Liver (tissue), 3 donors: ENCODE measurements at regions not wholly inside any gene's neighbourhood (a gene's known extent, or its start where the extent isn't known, plus 50 kb on each side); places are given as distances from the start of the nearest gene placed in this dataset.
"Not testable (repeated sequence)": the region's sequence is repeated elsewhere in the genome, so short reads cannot be mapped to it uniquely, and the experiment has no call there.

Source experiments
- EGR1 ChIP-seq, 2 donors: IDR thresholded peaks; 2 replicates each; pipeline ENCODE4 v1.6.1; 2016 to 2018; ENCODE audit warnings: antibody characterized with exemption in 2 of 2, low read depth in 2 of 2
- HNF4G ChIP-seq: IDR thresholded peaks from 2 replicates; pipeline ENCODE4 v1.6.1; 2016; ENCODE audit warnings: antibody characterized with exemption
- REST ChIP-seq: IDR thresholded peaks from 2 replicates; pipeline ENCODE4 v1.6.1; 2016; ENCODE audit warnings: antibody characterized with exemption, mild to moderate bottlenecking
- TF ChIP-seq, protein P1 (sequence below): fragments of 150-350 bp; IDR thresholded peaks from 2 replicates; pipeline ENCODE4 v1.5.1; 2017; ENCODE audit warnings: improper control_type of control experiment, low read depth, low read length; ENCODE audit not compliant: missing input control
- donor health status: healthy.
- donor health status: healthy.

- TF ChIP-seq, protein P1, sequence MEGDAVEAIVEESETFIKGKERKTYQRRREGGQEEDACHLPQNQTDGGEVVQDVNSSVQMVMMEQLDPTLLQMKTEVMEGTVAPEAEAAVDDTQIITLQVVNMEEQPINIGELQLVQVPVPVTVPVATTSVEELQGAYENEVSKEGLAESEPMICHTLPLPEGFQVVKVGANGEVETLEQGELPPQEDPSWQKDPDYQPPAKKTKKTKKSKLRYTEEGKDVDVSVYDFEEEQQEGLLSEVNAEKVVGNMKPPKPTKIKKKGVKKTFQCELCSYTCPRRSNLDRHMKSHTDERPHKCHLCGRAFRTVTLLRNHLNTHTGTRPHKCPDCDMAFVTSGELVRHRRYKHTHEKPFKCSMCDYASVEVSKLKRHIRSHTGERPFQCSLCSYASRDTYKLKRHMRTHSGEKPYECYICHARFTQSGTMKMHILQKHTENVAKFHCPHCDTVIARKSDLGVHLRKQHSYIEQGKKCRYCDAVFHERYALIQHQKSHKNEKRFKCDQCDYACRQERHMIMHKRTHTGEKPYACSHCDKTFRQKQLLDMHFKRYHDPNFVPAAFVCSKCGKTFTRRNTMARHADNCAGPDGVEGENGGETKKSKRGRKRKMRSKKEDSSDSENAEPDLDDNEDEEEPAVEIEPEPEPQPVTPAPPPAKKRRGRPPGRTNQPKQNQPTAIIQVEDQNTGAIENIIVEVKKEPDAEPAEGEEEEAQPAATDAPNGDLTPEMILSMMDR: not testable (repeated sequence)
- not testable (repeated sequence) for TF ChIP-seq EGR1 (IDR thresholded peaks at IDR 0.05; ENCODE audit: low read depth in 2 of 2); HNF4G; REST
Observed at GRCh38 chr17:18569489-18569913, 74.7 kb downstream of the TBC1D28 start.
